ENCODE measurements at regions not wholly inside any gene's neighbourhood (a gene's known extent, or its start where the extent isn't known, plus 50 kb on each side); places are given as distances from the start of the nearest gene placed in this dataset.
"Not testable (repeated sequence)": the region's sequence is repeated elsewhere in the genome, so short reads cannot be mapped to it uniquely, and the experiment has no call there.

DNA sequence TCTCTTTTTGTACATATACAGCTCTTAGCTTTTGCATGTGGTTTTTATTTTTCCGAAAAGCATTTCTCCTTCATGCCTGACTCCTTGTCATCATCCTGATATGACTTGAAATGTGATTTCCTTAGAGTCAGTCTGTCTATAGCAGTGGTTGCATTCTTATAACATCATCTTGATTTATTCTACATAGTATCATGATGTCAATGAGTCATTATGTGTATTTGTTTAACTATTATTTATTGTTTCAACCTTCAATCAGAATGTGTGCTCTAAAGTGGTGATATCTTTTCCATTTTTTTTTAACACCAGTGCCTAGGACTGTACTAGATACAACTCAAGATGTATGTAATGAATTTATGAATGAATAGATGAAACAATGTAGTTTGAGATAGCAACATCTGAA lies 354.9 kb upstream of the CDH8 start:
- no peak for DNase-seq

DNA sequence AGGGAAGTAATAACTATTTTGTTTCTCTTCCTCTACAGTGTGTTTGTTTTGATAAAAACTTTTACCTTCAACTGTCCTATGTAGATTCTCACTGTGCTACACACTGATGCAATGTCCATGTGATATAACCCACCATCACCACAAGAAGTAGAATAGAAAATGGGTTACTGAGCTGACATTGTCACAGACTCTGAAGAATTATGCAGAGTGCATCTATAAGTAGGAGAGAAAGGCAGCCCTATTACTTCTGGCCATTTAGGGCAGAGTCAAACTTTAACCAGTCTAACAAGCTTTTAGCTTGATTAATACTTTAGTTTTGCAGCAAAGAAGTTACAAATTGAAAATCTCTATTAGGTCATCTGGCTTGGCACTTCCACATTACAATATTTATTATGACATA lies 354.0 kb upstream of the CDH8 start:
- no peak for DNase-seq

DNA sequence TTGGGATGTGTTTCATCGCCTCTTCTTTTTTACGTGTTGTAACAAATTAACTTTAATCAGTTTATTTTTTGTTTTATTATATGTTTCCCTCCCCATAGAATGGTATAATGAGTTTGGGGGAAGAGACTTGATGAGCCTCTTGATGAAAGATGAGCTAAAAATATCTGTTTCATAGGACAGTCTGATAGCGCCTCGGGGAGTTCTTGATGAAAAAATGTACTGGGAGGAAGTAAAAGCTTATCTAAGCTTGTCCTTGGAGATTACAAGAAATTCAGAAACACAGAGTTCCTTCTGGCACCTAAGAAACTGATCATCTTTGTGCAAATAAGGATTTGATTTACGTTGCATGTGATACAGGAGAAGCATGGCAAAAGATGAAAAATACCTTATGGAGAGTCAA lies 350.2 kb upstream of the CDH8 start:
- DNase-seq = no peak

DNA sequence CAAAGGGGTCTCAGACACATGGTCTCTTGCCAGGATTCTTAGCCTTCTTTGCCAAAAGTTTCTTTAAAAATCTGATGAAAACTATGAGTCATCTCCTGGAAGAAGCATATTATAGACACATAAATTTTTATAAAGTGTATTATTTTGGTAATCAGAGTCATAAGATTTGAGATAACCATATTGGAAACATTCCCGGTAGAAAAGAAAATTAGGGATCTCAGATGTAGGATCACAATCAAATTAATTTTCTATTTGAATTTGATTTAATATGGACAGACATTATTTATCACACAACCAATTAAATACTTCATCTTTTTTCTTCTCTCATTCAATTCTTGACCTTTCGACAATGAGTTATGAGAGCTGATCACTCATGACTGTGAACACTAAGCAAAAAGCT lies 347.7 kb upstream of the CDH8 start:
- DNase-seq = no peak

DNA sequence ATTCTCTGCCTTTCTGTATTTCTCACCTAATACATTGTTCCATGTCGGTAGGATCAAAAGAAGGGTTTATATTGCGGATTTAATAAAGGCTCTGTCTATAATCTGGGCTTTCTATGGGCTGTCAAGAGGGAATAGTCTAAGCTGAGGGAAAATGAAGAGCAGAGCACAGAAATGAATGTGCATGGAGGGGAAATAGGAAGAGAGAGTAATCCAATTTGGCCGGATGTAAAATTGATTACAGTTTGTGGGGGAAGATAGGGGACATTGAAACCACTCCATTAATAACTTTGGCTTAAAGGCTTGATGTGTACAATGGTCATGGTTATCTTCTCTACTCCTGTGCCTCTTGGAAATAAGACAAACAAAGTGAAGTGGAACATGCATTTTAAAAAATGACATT lies 334.2 kb upstream of the CDH8 start:
- no peak for DNase-seq

DNA sequence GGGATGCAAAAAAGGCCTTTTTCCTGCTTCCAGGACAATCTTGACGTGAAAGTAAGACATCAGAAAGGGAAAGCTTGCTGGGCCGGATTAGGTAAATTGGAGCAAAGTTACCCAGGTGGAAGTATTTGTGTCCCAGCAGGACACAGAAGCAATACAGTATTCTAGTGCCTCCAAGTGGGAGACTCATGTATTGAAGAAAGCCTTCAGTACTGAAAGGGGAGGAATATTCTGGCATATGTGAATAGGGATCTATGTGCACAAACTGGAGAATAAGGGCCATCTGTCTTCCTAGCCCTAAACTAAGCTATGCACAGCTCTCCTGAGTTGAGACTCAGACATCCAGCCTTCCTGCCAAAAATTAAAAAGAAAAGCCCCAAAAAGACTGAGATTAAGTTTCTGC lies 327.3 kb upstream of the CDH8 start:
- no peak for DNase-seq

DNA sequence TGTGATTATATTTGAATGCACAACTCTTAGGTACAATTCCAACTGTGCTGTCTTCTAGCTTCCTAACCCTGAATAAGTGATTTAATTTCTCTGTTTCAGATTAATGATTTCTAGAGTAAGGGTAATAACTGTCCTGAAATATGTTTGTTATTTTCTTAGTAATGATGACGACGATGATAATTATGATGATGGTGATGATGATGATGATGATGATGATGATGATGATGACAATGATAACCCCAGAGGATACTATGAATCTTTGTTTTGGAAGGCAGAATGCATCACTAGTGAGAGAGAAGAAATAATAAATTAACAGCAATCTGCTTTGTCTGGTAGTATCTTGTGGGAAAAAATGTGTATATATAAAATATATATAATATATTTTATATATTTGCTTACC lies 317.1 kb upstream of the CDH8 start:
- no peak for DNase-seq

DNA sequence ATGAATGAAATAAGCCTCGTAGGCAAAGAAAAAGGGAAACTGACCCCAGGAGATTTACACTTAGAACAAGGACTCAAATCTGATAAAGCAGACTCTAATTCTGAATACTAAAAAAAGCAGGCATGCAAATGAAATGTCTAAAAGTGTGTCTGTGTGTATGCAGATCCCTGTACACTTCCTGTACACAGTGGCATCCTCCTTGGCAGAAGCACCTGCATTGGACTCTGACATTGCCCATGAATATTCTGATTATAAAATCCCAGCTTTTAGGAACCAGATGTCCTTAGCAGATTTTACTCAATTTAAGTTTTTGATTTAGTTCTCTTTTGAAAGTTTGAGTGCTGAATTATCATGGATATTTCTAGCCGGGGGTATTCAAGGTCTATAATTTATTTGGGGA lies 306.0 kb upstream of the CDH8 start:
- no peak for DNase-seq

DNA sequence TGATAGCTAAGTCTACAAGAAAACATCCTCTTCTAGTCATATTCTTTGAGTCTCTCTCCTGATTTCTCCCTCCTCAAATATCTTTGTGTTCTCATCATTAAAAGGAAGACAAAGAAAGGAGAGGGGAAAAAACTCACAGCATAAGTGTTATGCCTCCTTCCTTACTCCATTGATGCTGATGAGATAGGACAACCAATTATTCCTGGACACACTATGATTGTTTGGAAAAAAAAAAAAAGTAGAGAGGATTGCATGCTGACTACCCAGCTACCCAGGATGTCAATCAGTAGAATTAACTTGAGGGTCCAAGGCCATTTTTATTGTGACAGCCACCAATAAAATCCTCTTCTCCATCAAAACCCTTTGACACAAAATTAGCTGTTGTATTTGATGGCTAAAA lies 299.1 kb upstream of the CDH8 start:
- DNase-seq = no peak

DNA sequence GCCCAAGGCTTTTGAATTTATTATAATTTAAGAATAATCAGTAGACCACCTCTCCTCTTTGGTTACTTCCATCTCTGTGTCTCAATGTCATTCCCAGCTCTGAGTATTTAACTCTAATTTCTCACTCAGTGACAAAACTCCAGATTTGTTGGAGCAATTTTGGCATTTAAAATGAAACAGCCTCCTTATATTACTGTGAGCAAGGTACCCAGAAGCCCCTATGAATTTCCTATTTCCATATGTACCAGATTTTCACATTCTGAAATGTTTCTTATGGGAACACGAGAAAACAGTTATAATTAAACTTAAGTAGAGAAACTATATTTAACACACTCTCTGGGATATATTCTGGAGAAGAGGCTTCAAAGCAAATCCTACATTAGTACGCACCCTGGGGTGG lies 285.4 kb upstream of the CDH8 start:
- no peak for DNase-seq

DNA sequence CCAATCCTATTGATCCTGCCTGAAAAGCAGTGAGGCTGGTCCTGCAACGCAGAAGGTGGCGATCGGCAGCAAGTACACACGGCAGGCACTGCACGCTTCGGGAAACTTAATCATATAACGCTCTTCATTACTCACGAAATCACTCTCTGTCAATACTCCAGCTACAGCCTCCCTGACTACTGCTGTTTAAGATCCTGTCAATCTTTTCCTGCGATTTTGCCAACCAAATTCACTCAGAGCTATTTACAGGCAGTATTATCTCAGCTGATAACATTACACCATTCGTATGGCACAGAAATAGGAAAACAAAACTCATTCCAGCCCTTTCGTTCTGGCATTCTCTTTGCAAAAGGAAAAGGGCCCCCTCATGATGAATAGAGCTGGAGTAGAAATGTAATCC lies 262.4 kb upstream of the CDH8 start:
- DNase-seq = no peak

DNA sequence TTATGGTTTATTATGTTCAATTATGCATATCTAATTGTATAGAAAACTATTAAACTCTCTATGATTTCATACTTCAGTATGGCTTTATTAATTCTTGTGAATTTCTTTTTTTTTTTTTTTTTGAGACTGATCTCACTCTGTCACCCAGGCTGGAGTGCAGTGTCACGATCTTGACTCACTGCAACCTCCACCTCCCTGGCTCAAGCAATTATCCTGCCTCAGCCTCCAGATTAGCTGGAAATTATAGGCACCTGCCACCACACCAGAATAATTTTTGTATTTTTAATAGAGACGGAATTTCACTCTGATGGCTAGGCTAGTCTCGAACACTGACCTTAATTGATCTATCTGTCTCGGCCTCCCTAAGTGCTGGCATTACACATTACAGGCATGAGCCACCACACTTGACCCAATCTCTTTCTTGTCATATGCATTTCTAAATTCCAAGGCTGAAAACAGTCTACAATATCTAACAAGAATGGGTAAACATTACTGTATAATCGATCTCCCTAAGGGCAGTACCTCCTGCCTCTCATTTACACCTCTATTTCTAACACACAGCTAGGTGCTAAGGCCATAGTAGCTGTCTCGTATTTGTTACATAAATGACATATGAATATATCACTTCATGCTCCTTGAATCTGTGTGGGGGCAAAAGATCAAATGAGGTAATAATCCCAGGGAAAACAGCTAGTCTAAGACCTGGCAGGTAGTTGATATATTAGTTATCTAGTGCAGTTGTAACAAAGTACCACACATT lies 258.2 kb upstream of the CDH8 start:
- no peak for DNase-seq

DNA sequence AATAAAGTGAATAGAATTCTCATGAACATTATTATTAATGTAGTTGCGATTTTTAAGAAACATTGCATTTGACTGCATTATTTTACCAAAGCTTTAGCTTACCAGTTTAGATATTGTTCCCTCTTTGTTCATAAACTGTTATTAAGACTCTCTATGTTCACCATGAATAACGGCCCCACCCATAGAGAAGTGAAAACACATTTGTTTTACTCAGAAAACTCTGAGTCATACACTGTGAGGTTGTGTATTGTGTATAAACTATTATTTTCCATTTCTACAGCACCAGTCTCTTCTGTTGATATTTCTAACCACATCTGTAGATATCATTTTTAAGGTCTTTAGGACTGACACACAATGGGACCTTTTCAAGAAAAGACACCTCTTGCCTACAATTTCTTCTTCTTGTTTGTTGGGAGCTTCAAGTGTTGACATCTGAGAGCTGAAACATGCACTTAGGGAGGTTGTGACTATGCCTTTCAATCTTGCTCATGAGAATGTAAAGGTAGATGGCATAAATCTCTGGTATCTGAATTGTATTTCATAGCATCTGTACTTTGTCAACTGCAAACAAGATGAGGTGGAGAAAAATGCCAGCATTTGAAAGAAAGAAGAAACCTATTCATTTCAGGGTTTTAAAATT lies 252.9 kb upstream of the CDH8 start:
- no peak for DNase-seq

DNA sequence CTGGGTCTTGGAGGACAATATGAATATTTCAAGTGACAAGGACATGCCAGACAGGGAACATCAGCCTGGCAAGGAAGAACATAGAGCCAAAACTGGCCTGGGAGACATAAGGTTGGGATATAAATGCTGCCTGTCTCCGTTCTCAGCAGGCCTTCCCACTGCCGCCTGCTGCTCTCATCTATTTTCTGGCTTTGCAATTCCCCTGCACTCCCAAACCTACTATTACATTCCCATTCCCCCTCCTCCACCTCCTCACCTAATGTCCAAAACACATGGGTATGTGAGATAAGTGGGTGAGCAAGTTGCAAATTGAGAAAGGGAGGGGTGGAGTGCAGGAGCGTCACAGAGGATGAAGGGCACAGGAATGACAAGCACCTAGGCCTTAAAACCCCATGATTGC lies 244.3 kb upstream of the CDH8 start:
- no peak for DNase-seq

DNA sequence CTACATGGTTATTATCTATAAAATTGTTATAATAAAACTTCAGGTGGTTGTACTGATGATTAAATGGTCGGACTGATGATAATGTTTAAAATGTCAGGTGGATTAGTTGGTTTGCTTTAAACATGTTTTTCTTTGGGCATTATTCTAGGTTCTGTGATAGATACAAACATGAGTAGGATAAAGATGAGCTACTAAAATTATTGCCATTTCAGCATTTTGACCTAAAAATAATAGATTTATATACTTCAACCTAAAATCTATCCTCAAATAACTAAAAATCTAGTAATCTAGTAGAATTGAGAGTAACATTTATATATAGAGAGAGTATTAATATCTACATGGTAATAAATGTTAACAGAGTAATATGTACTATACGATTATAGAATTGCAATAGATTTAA lies 241.7 kb upstream of the CDH8 start:
- no peak for DNase-seq

DNA sequence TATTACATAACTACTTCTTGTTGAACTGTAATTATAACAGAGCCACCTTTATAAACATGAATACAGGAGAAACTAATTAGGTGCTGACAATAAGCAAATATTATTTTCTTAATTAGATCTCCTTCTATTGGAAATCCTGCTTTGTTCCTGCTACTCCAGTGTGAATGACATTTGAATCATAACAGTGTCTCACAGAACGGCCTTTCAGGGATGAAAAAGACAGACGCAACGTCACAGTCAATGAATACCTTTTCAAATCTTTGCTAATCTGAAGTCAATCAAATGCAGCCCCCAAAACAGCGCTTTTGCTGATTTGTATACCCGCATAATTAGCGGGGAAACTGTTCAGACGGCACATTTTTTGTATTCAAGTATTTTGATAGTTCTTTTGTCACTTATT lies 240.4 kb upstream of the CDH8 start:
- no peak for DNase-seq

DNA sequence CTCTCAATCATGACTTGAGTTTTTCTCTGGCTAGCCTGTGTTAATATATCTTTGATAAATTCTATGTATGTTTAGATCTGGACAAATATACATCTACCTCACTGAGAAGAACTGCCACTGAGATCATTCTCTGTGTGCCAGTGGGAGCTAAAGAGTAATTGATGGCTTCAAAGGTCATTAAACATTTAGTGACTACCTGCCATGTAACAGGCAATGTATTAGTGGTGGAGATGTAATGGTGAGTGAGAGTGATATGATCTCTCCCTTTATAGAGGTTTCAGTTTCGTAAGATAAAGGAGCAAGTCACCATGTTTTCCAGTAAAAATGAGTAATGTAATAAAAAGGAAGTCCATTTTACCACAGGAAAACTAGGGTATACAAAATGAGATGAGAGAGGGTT lies 235.8 kb upstream of the CDH8 start:
- no peak for DNase-seq

DNA sequence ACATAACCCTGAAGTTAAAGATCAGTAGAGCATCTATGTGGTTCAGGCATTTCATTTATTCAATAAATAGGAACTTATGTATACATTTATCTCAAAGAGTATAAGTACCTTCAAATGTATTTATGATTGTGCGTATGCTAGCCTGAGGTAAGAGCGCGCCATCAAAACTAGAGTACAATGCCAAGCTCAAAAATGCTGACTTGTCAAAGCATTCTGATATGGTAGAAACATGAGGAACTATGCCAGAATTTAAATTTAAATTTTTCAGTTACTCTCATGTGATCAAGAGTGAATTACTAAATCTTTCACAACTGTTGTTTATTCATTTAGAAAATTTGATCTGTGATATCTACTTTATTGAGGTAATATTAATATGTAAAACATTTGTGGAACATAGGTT lies 225.5 kb upstream of the CDH8 start:
- no peak for DNase-seq

DNA sequence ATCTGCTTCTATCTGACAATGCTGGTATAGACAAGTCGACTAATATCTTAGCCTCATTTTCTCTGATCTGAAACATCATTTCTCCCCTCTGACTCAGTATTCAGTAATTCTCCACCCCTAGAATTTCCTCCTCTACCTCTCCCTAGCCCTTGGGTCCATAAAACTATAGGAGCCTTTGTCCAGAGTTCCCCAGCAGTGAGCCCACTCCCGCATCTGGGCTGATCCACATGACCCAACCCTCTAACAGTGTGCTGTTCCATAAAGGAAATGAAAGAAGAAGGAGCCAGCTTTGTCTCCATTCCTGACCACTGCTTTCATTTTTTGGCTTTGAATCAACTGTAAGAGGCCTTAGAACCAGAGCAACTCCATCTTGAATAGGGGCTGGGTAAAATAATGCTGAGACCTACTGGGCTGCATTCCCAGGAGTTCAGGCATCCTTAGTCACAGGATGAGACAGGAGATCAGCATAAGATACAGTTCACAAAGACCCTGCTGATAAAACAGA lies 222.7 kb upstream of the CDH8 start:
- DNase-seq = not testable (repeated sequence)

DNA sequence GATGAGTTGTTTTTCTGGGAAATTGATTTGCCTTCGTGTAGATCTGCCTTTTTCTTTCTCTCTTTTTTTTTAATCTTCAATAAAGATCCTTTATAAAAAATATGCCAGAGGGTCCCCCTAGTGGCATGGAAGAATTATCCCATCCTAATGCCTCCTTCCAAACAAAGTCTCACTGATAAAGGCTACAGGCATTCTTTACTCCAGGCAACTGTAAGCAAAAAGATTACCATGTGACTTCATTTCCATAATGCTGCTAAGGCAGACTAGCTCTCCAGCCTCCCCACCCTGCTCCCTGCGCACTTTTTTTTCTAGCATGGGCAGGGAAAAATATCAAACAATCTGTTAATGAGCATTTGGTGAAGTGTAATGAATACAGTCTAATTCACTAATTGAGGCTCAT lies 220.2 kb upstream of the CDH8 start:
- no peak for DNase-seq

DNA sequence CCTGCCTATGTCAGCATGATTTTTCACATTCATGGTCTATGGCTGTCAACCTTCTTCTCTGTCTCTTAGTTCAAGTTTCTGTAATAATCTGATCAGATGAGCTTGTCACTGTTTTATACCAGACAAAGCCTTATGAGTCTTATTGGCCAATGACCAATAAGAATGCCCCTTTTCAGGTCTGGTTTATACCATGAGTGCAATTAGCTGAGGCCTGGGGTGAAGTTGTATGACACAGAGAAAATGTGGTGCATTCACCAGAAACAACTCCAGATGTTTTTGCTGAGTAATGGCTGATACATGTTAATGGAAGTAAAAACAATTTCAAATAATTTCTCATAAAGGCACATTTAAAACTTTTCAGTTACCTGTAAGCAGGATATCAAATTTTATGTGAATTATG lies 218.6 kb upstream of the CDH8 start:
- no peak for DNase-seq

DNA sequence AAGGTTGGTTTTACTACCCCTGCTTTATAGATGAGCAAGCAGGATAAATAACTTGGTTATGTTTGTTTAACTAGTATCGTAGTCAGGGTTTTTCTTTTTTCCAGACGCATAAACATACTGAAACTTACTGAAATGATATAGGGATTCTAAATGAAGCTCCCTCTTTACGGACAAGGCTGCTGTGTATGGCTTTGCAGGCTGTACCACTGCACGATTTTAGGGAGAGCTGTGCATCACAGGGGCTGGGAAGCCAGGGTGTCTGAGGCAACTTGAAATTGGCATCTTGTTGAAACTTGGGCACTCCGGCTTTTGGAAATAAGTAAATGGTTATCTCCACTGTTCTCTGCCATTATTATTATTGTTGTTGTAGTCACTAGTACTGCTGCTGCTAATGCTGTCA lies 218.1 kb upstream of the CDH8 start:
- no peak for DNase-seq

DNA sequence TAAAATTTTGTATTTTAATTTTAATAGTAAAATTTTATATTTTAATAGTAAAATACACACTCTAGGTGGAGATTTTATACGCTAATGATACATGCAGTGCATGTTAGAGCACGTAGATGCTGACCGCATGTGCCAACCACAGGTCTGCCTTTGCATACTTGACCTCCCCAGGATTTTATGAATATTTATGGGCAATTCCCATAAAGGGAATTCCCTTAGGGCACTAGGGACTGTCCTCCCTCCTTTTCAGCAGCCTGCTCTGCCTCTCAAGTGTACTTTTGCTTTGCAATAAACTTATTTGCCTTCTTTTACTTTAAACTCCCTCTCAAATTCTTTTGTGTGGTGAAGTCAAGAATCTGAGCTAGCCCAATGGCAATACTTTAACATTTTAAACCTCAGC lies 217.7 kb upstream of the CDH8 start:
- DNase-seq = no peak

DNA sequence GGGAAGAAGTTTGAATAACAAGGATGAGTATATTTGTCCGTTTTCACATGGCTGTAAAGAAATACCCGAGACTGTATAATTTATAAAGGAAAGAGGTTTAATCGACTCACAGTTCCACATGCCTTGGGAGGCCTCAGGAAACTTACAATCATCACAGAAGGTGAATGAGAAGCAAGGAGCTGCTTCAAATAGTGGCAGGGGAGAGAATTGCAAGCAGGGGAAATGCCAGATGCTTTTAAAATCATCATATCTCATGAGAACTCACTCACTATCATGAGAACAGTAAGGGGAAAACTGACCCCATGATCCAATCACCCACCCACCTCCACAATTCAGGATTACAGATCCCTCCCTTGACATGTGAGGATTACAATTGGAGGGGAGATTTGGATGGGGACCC lies 212.8 kb upstream of the CDH8 start:
- no peak for DNase-seq

DNA sequence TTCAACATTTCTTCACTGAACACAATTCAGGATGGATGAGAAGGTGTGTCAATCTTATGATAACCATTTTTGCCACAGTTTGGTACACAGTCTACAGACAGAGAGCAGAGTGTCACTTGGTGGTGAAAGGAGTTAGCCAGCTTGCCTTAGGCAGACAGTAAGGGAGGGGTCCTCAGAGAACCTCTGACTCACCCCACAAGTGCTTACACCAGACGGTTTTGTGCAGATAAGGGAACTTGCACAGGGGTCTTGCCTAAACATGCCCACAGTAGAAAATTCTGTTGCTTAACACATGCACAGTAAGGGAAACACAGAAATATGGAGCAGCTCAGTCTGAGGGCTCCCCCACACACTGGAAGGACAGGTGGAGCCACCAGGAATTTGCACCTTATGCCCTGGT lies 204.5 kb upstream of the CDH8 start:
- DNase-seq = no peak
